Stomach (tissue), 8 donors: ENCODE measurements at regions not wholly inside any gene's neighbourhood (a gene's known extent, or its start where the extent isn't known, plus 50 kb on each side); places are given as distances from the start of the nearest gene placed in this dataset.
"Not testable (repeated sequence)": the region's sequence is repeated elsewhere in the genome, so short reads cannot be mapped to it uniquely, and the experiment has no call there.

ENCODE experiments used
- DNase-seq, 2 donors: peaks; one replicate each; pipeline versions ENCODE4 v3.0.0 to v3.0.0-alpha.2; 2013 to 2019
- H3K27ac ChIP-seq, 5 donors: fragments of 200-600 bp in 4 of 5; sonication (generic) in 4 of 5; one replicate each; pipeline ENCODE4 v1.5.1; 2013 to 2019; ENCODE audit warnings: mild to moderate bottlenecking in 1 of 5, moderate library complexity in 1 of 5
- H3K27me3 ChIP-seq, 3 donors: fragments of 200-600 bp; sonication (generic); one replicate each; pipeline ENCODE4 v1.5.1; 2017 to 2019; ENCODE audit warnings: mixed run types in 1 of 3
- H3K36me3 ChIP-seq, 4 donors: fragments of 200-600 bp; sonication (generic); 1 replicate in 3 of 4; 2 replicates in 1 of 4; pipeline ENCODE4 v1.5.1; 2016 to 2019
- H3K4me1 ChIP-seq, 4 donors: fragments of 200-600 bp; sonication (generic); one replicate each; pipeline ENCODE4 v1.5.1; 2016 to 2019
- H3K4me3 ChIP-seq, 4 donors: fragments of 200-600 bp; sonication (generic) in 3 of 4; one replicate each; pipeline ENCODE4 v1.5.1; 2016 to 2019; ENCODE audit warnings: mild to moderate bottlenecking in 1 of 4
- H3K9me3 ChIP-seq, 4 donors: fragments of 200-600 bp; sonication (generic); one replicate each; pipeline ENCODE4 v1.5.1; 2016 to 2019
- CTCF ChIP-seq, 7 experiments: fragments of 450-650 bp in 4 of 7; fragments of 200-600 bp in 3 of 7; sonication (generic) in 3 of 7; IDR thresholded peaks; one replicate each; pipeline ENCODE4 v1.5.1; 2016 to 2019; ENCODE audit warnings: antibody characterized with exemption in 7 of 7, control low read depth in 2 of 7, mild to moderate bottlenecking in 1 of 7
- EP300 ChIP-seq: sonication (generic); formaldehyde crosslinking; IDR thresholded peaks from one replicate; pipeline ENCODE4 v1.6.1; 2017; ENCODE audit warnings: antibody characterized with exemption
- POLR2A ChIP-seq, 4 donors: fragments of 450-650 bp; IDR thresholded peaks; one replicate each; pipeline ENCODE4 v1.6.1; 2016; ENCODE audit warnings: antibody characterized with exemption in 4 of 4, control low read depth in 2 of 4, mild to moderate bottlenecking in 1 of 4, moderate library complexity in 1 of 4
- POLR2AphosphoS5 ChIP-seq, 3 donors: sonication (generic); formaldehyde crosslinking; IDR thresholded peaks; one replicate each; pipeline ENCODE4 v1.6.1; 2016; ENCODE audit warnings: antibody characterized with exemption in 3 of 3
- WGBS, 5 donors: extraction: QIAGEN DNeasy Blood & Tissue Kit in 3 of 5; methylation state at CpG; one replicate each; pipeline versions ENCODE4 v1.1.5 to v1.1.7; 2013 to 2018; 5-methylcytosine and 5-hydroxymethylcytosine counted together
- intact Hi-C: fragments of 100-400 bp; cut with DNase I; formaldehyde crosslinking; loops from one replicate; pipeline ENCODE4 v1.15.1; 2023; ENCODE audit warnings: low total_unique reads
- donor health status: healthy with polysubstance abuse.
- donor health status: Bipolar disorder and iron deficiency.
- donor health status: healthy.

GRCh38 chr13:80527400-80527799 lies 186.5 kb upstream of the SPRY2 start:
- Histone ChIP-seq H3K4me3 (no peak overlapping the region), H3K9me3 (no peaks in the 10 kb centered on the region), H3K27me3 (no peaks in the 10 kb centered on the region), H3K27ac (no peak overlapping the region), H3K4me1 (no peaks in the 10 kb centered on the region), H3K36me3 (no peaks in the 10 kb centered on the region)
- intact Hi-C loops: no loop called here
- no peak for DNase-seq
- TF ChIP-seq CTCF (IDR thresholded peaks at IDR 0.05) (no peak), EP300 (no peak), POLR2AphosphoS5 (IDR thresholded peaks at IDR 0.05) (no peak), POLR2A (IDR thresholded peaks at IDR 0.05) (no peak)
- 85 to 91% (median 88%) methylated on average over 2 of the region's 2 CpGs for WGBS, 5 donors

DNA sequence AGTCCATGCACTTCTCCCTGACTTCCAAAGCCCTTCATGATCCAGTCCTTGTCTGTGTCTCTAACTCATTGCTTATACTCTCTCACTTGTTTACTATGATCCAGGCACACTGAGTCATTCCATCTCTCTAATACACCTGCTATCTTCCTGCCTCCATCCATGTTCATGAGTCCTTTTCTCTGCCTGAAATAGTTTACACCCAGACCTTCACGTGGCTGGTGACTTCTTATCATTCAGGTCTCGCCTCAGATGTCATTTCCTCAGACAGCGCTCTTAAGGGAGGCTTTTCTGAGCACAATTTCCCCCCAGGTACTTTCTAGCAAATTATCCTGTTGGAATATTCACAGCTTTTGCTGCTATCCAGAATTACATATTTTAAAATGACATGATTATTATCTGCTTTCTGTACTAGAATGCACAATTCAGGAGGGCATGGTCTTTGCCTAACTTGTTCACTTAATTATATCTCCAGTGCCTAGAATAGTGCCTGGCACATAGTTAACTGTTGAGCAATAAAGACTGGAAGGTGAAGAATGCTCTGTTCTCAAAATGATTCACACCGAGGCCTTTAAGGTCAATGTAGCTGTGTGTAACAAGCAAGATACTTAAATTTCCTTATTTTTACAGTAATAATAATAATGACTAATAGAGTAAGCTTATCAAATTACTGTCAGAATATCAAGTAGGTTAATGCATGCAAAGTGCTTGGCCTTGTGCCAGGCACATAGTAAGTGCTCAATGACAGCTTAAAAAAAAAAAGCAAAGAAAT lies 183.7 kb upstream of the SPRY2 start:
- Histone ChIP-seq H3K4me1 (no peaks in the 10 kb centered on the region), H3K36me3 (no peaks in the 10 kb centered on the region), H3K4me3 (no peak overlapping the region), H3K9me3 (no peaks in the 10 kb centered on the region), H3K27ac (no peak overlapping the region), H3K27me3 (no peaks in the 10 kb centered on the region)
- DNase-seq: no peak
- WGBS, 5 donors: 73 to 92% (median 87%) methylated on average over 4 of the region's 4 CpGs
- intact Hi-C loops: no loop called here
- TF ChIP-seq POLR2AphosphoS5 (IDR thresholded peaks at IDR 0.05) (no peak), EP300 (no peak), CTCF (IDR thresholded peaks at IDR 0.05) (no peak)

DNA sequence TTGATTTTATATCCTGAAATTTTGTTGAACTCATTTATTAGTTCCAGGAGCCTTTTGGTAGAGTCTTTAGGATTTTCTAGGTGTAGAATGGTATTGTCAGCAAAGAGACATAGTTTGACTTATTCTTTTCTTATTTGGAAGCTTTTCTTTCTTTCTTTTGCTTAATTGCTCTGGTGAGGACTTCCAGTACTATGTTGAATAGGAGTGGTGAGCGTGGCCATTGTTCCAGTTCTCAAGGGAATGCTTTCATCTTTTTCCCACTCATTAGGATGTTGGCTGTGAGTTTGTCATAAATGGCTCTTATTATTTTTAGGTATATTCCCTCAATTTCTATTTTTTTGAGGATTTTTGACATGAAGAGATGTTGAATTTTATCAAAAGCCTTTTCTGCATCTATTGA lies 182.2 kb upstream of the SPRY2 start:
- intact Hi-C loops: no loop called here
- no peak for DNase-seq
- Histone ChIP-seq H3K4me3 (no peak overlapping the region), H3K36me3 (no peaks in the 10 kb centered on the region), H3K9me3 (no peaks in the 10 kb centered on the region), H3K4me1 (no peaks in the 10 kb centered on the region), H3K27ac (no peak overlapping the region), H3K27me3 (no peaks in the 10 kb centered on the region)
- TF ChIP-seq CTCF (IDR thresholded peaks at IDR 0.05) (no peak), EP300 (no peak), POLR2A (IDR thresholded peaks at IDR 0.05) (no peak), POLR2AphosphoS5 (IDR thresholded peaks at IDR 0.05) (no peak)
- WGBS, 5 donors: 88 to 96% (median 91%) methylated on average over 1 of the region's 1 CpG

- H3K27ac ChIP-seq, H3K4me1 ChIP-seq, H3K36me3 ChIP-seq, H3K27me3 ChIP-seq, DNase-seq, H3K9me3 ChIP-seq, intact Hi-C loops, H3K4me3 ChIP-seq: not testable (repeated sequence)
- 54 to 84% (median 67%) methylated on average over 1 of the region's 1 CpG for WGBS, 5 donors
Measured at GRCh38 chr13:80522463-80522862, 181.5 kb upstream of the SPRY2 start.

- intact Hi-C loops: no loop called here
- H3K27me3 ChIP-seq: no peaks in the 10 kb centered on the region
- WGBS, 5 donors: 87 to 96% (median 93%) methylated on average over 5 to 8 of the region's 8 CpGs
- no peaks in the 10 kb centered on the region for H3K4me1 ChIP-seq
- TF ChIP-seq POLR2AphosphoS5 (IDR thresholded peaks at IDR 0.05): no peak
- TF ChIP-seq CTCF (IDR thresholded peaks at IDR 0.05): no peak
- TF ChIP-seq POLR2A (IDR thresholded peaks at IDR 0.05): no peak
- no peak for TF ChIP-seq EP300
- DNase-seq: no peak
- no peak overlapping the region for H3K27ac ChIP-seq
- H3K4me3 ChIP-seq: no peak overlapping the region
- no peaks in the 10 kb centered on the region for H3K36me3 ChIP-seq
- peaks cover 0 to 10% (median 4%) of the 10 kb centered on the region in 4 donors for H3K9me3 ChIP-seq
Measured at GRCh38 chr13:80516818-80517348, 176.0 kb upstream of the SPRY2 start.
